IMR-90 (cell line): ENCODE measurements at regions not wholly inside any gene's neighbourhood (a gene's known extent, or its start where the extent isn't known, plus 50 kb on each side); places are given as distances from the start of the nearest gene placed in this dataset.

Experiments
- ATAC-seq: fragments of 200-7000 bp; cut with Tn5 transposase; 2 replicates; pipeline ENCODE4 v1.9.1; 2020; ENCODE audit warnings: low read depth, mild to moderate bottlenecking, moderate library complexity
- BruUV-seq: library from RNA; stranded (reverse); fragments of 400-500 nt; replicated peaks from 2 replicates; lab custom pipeline; 2021; lab: Mats Ljungman, UMichigan
- CTCF ChIA-PET: fragments of 300-600 bp; formaldehyde crosslinking; extraction: SDS; loops from one replicate; lab custom pipeline; 2021; ENCODE audit warnings: antibody characterized with exemption; lab: Yijun Ruan, JAX
- POLR2A ChIA-PET: fragments of 300-600 bp; sonication (Branson Sonifier 250); formaldehyde crosslinking; loops from one replicate; lab custom pipeline; 2022; ENCODE audit warnings: antibody characterized with exemption; ENCODE audit not compliant: unreplicated experiment; lab: Charles Lee
- DNase-seq: peaks from one replicate; pipeline ENCODE4 v3.0.0; 2013
- H2AFZ ChIP-seq: replicated peaks from 2 replicates; pipeline ENCODE3; 2013; ENCODE audit warnings: low read length, mild to moderate bottlenecking; ENCODE audit not compliant: poor library complexity
- H2AK5ac ChIP-seq: 2 replicates; pipeline ENCODE4 v1.6.1; 2013; ENCODE audit warnings: low read depth, low read length, inconsistent platforms
- H2AK9ac ChIP-seq: replicated peaks from 2 replicates; pipeline ENCODE3; 2013; ENCODE audit warnings: mild to moderate bottlenecking, low read depth, low read length, moderate library complexity; ENCODE audit not compliant: poor library complexity
- H2BK120ac ChIP-seq: 2 replicates; pipeline ENCODE4 v1.6.1; 2013; ENCODE audit warnings: low read depth, low read length, inconsistent platforms
- H2BK15ac ChIP-seq: 3 replicates; pipeline ENCODE4 v1.6.1; 2013; ENCODE audit warnings: low read depth, low read length, inconsistent platforms
- H2BK20ac ChIP-seq: 2 replicates; pipeline ENCODE4 v1.6.1; 2013; ENCODE audit warnings: low read depth, mild to moderate bottlenecking, inconsistent platforms, low read length, moderate library complexity
- H2BK5ac ChIP-seq: 2 replicates; pipeline ENCODE4 v1.6.1; 2013; ENCODE audit warnings: mild to moderate bottlenecking, low read depth, low read length, inconsistent platforms; ENCODE audit not compliant: poor library complexity, severe bottlenecking
- H3K14ac ChIP-seq: replicated peaks from 2 replicates; pipeline ENCODE4 v1.6.1; 2013; ENCODE audit warnings: low read depth, low read length, inconsistent platforms
- H3K18ac ChIP-seq: 2 replicates; pipeline ENCODE4 v1.6.1; 2013; ENCODE audit warnings: low read depth, low read length, control low read depth
- H3K23ac ChIP-seq: 2 replicates; pipeline ENCODE4 v1.6.1; 2013; ENCODE audit warnings: low read depth, low read length, inconsistent platforms
- H3K27ac ChIP-seq: 2 replicates; pipeline ENCODE4 v1.5.1; 2013; ENCODE audit warnings: mild to moderate bottlenecking, control low read depth, low read length; ENCODE audit not compliant: insufficient read depth
- H3K27me3 ChIP-seq: 2 replicates; pipeline ENCODE4 v1.6.1; 2013; ENCODE audit warnings: low read length; ENCODE audit not compliant: control insufficient read depth, insufficient read depth
- H3K36me3 ChIP-seq: 2 replicates; pipeline ENCODE4 v1.6.1; 2013; ENCODE audit warnings: low read length, mixed read lengths; ENCODE audit not compliant: control insufficient read depth, insufficient read depth
- H3K4ac ChIP-seq: 2 replicates; pipeline ENCODE4 v1.6.1; 2013; ENCODE audit warnings: low read depth, low read length, inconsistent platforms
- H3K4me1 ChIP-seq: 2 replicates; pipeline ENCODE4 v1.6.1; 2013; ENCODE audit warnings: low read length, mixed read lengths; ENCODE audit not compliant: control insufficient read depth, insufficient read depth
- H3K4me2 ChIP-seq: 2 replicates; pipeline ENCODE4 v1.6.1; 2013; ENCODE audit warnings: low read depth, mild to moderate bottlenecking, control low read depth, low read length, moderate library complexity
- H3K4me3 ChIP-seq: 2 replicates; pipeline ENCODE4 v1.5.1; 2013; ENCODE audit warnings: low read depth, mild to moderate bottlenecking, control low read depth, low read length, moderate library complexity; ENCODE audit not compliant: insufficient read depth
- H3K56ac ChIP-seq: 2 replicates; pipeline ENCODE4 v1.6.1; 2013; ENCODE audit warnings: low read length, inconsistent platforms; ENCODE audit not compliant: insufficient read depth; ENCODE audit errors: extremely low read depth
- H3K79me1 ChIP-seq, 2 experiments: 2 replicates each; pipeline ENCODE4 v1.6.1; 2013; ENCODE audit warnings: low read length in 2 of 2, inconsistent platforms in 1 of 2, low read depth in 1 of 2
- H3K9ac ChIP-seq: 2 replicates; pipeline ENCODE4 v1.6.1; 2013; ENCODE audit warnings: low read depth, low read length, control low read depth
- H3K9me1 ChIP-seq: 2 replicates; pipeline ENCODE4 v1.6.1; 2013; ENCODE audit warnings: low read length, inconsistent platforms; ENCODE audit not compliant: insufficient read depth
- H3K9me3 ChIP-seq: 2 replicates; pipeline ENCODE4 v1.6.1; 2013; ENCODE audit warnings: low read length; ENCODE audit not compliant: control insufficient read depth, insufficient read depth
- H4K20me1 ChIP-seq: 2 replicates; pipeline ENCODE4 v1.6.1; 2013; ENCODE audit warnings: low read length, inconsistent platforms; ENCODE audit not compliant: insufficient read depth
- H4K5ac ChIP-seq: 2 replicates; pipeline ENCODE4 v1.6.1; 2013; ENCODE audit warnings: mild to moderate bottlenecking, low read depth, low read length, control low read depth
- H4K8ac ChIP-seq, 2 experiments: 2 replicates each; pipeline ENCODE4 v1.6.1; 2013; ENCODE audit warnings: low read depth in 2 of 2, low read length in 2 of 2, control low read depth in 1 of 2, inconsistent platforms in 1 of 2
- H4K91ac ChIP-seq: 2 replicates; pipeline ENCODE4 v1.6.1; 2013; ENCODE audit warnings: low read depth, low read length, inconsistent platforms; ENCODE audit not compliant: insufficient read depth
- CEBPB ChIP-seq: IDR thresholded peaks from 2 replicates; pipeline ENCODE4 v1.6.1; 2012; ENCODE audit warnings: low read depth, low read length, improper control_type of control experiment
- FOS ChIP-seq: fragments of 150-350 bp; IDR thresholded peaks from 2 replicates; pipeline ENCODE4 v1.6.1; 2016; ENCODE audit warnings: low read depth, low read length
- MAFK ChIP-seq: IDR thresholded peaks from 2 replicates; pipeline ENCODE4 v1.6.1; 2012; ENCODE audit warnings: low read depth, low read length, improper control_type of control experiment
- MXI1 ChIP-seq: IDR thresholded peaks from 2 replicates; pipeline ENCODE4 v1.6.1; 2012; ENCODE audit warnings: low read depth, mild to moderate bottlenecking, low read length, moderate library complexity, borderline replicate concordance
- NFE2L2 ChIP-seq: fragments of 150-350 bp; IDR thresholded peaks from 2 replicates; pipeline ENCODE4 v1.6.1; 2016; ENCODE audit warnings: low read depth, mild to moderate bottlenecking, low read length
- POLR2A ChIP-seq: IDR thresholded peaks from 2 replicates; pipeline ENCODE4 v1.6.1; 2012; ENCODE audit warnings: mild to moderate bottlenecking, low read depth, low read length
- RAD21 ChIP-seq: IDR thresholded peaks from 2 replicates; pipeline ENCODE4 v1.6.1; 2012; ENCODE audit warnings: low read length, improper control_type of control experiment
- RCOR1 ChIP-seq: IDR thresholded peaks from 2 replicates; pipeline ENCODE4 v1.6.1; 2012; ENCODE audit warnings: mild to moderate bottlenecking, low read length, improper control_type of control experiment; ENCODE audit not compliant: insufficient replicate concordance
- RFX5 ChIP-seq: IDR thresholded peaks from 2 replicates; pipeline ENCODE4 v1.8.0; 2012; ENCODE audit warnings: low read depth, mild to moderate bottlenecking, low read length, moderate library complexity
- SMC3 ChIP-seq: fragments of 150-350 bp; IDR thresholded peaks from 2 replicates; pipeline ENCODE4 v1.6.1; 2016; ENCODE audit warnings: low read depth, mild to moderate bottlenecking, antibody characterized with exemption, low read length, moderate library complexity
- USF2 ChIP-seq: fragments of 150-350 bp; IDR thresholded peaks from 2 replicates; pipeline ENCODE4 v1.6.1; 2017; ENCODE audit warnings: mild to moderate bottlenecking, antibody characterized with exemption, low read length, low read depth
- WGBS, 2 experiments: methylation state at CpG; one replicate each; pipeline versions ENCODE4 v1.1.5 to v1.1.7; 2013; ENCODE audit warnings: missing lambda C conversion rate in 2 of 2; ENCODE audit not compliant: insufficient read length in 1 of 2; ENCODE audit errors: extremely low coverage in 2 of 2; 5-methylcytosine and 5-hydroxymethylcytosine counted together
- dilution Hi-C: fragments of 300-500 bp; cut with HindIII; formaldehyde crosslinking; loops from one replicate; pipeline ENCODE4 v1.14.3; 2018; ENCODE audit warnings: low sequenced_read_pairs; ENCODE audit not compliant: unreplicated experiment
- in situ Hi-C: fragments of 300-500 bp; cut with MboI; formaldehyde crosslinking; loops from 3 replicates; pipeline ENCODE4 v1.14.3; 2019; ENCODE audit warnings: low sequenced_read_pairs, inconsistent platforms, mixed read lengths
- intact Hi-C: fragments of 100-400 bp; cut with micrococcal nuclease; formaldehyde crosslinking; loops from 2 replicates; pipeline ENCODE4 v1.10.0; 2022

GRCh38 chr18:43994381-43994780 lies 686.3 kb upstream of the SETBP1 start:
- TF ChIP-seq RFX5 (no peak), SMC3 (no peak), FOS (no peak), USF2 (no peak), CEBPB (no peak), MXI1 (no peak), NFE2L2 (no peak), RCOR1 (no peak), RAD21 (no peak), MAFK (no peak), POLR2A (no peak)
- no peak overlapping the region for H2BK15ac ChIP-seq
- no peak overlapping the region for H3K56ac ChIP-seq
- H2AK9ac ChIP-seq: no peak overlapping the region
- no TSS peak for BruUV-seq
- dilution Hi-C loops: no loop called here
- CTCF ChIA-PET: no interaction called here
- ATAC-seq (no peak), DNase-seq (no peak)
- H4K20me1 ChIP-seq: no peaks in the 10 kb centered on the region
- no peak overlapping the region for H2BK5ac ChIP-seq
- H4K8ac ChIP-seq: no peak overlapping the region
- H3K27me3 ChIP-seq: no peaks in the 10 kb centered on the region
- H3K9ac ChIP-seq: no peak overlapping the region
- H2BK120ac ChIP-seq: no peak overlapping the region
- no peaks in the 10 kb centered on the region for H3K9me1 ChIP-seq
- no peak overlapping the region for H3K14ac ChIP-seq
- in situ Hi-C loops: no loop called here
- intact Hi-C loops: no loop called here
- H4K91ac ChIP-seq: no peak overlapping the region
- no peak overlapping the region for H2BK20ac ChIP-seq
- no peak overlapping the region for H3K4me3 ChIP-seq
- H3K4ac ChIP-seq: no peak overlapping the region
- no CpG with 5 or more reads among the region's 4 CpGs for WGBS, 2 experiments
- no peaks in the 10 kb centered on the region for H3K36me3 ChIP-seq
- no peak overlapping the region for H3K23ac ChIP-seq
- POLR2A ChIA-PET: no interaction called here
- H2AK5ac ChIP-seq: no peak overlapping the region
- no peak overlapping the region for H2AFZ ChIP-seq
- no peaks in the 10 kb centered on the region for H3K79me1 ChIP-seq
- H3K18ac ChIP-seq: no peak overlapping the region
- no peak overlapping the region for H3K27ac ChIP-seq
- H4K5ac ChIP-seq: no peak overlapping the region
- H3K4me1 ChIP-seq: no peaks in the 10 kb centered on the region
- H3K4me2 ChIP-seq: no peak overlapping the region
- H3K9me3 ChIP-seq: no peaks in the 10 kb centered on the region
